D721Med (cell line): ENCODE measurements at regions not wholly inside any gene's neighbourhood (a gene's known extent, or its start where the extent isn't known, plus 50 kb on each side); places are given as distances from the start of the nearest gene placed in this dataset.
"Not testable (repeated sequence)": the region's sequence is repeated elsewhere in the genome, so short reads cannot be mapped to it uniquely, and the experiment has no call there.

Experiments used
- DNase-seq: peaks from one replicate; pipeline ENCODE4 v3.0.0; 2011; ENCODE audit warnings: low spot score; ENCODE audit not compliant: insufficient read length
- FAIRE-seq: peaks from 2 replicates; lab custom pipeline; 2011; peaks lifted over from hg19 to GRCh38; lab: Jason Lieb, UNC
- CTCF ChIP-seq: IDR thresholded peaks from 2 replicates; pipeline ENCODE4 v1.5.1; 2012; ENCODE audit warnings: mild to moderate bottlenecking, control low read depth; ENCODE audit not compliant: insufficient read depth; ENCODE audit errors: missing control alignments

- FAIRE-seq (no peak), DNase-seq (no peak)
- TF ChIP-seq CTCF: no peak
Observed at GRCh38 chr5:118290204-118290603, 698.1 kb downstream of the DTWD2 start.

GRCh38 chr5:118284230-118284629, 704.1 kb downstream of the DTWD2 start:
- not testable (repeated sequence) for FAIRE-seq, DNase-seq

- not testable (repeated sequence) for FAIRE-seq
Observed at GRCh38 chr5:118282480-118283038, 705.8 kb downstream of the DTWD2 start.

GRCh38 chr5:118279540-118280294, 708.6 kb downstream of the DTWD2 start:
- FAIRE-seq (no peak), DNase-seq (no peak)
- TF ChIP-seq CTCF: no peak

More at GRCh38 chr5:118282480-118283038, 705.8 kb downstream of the DTWD2 start:
- not testable (repeated sequence) for DNase-seq

- DNase-seq: no peak
- no peak for FAIRE-seq
- TF ChIP-seq CTCF: no peak
Observed at GRCh38 chr5:118270526-118270925, 717.8 kb downstream of the DTWD2 start.

GRCh38 chr5:118258223-118258622, 730.1 kb downstream of the DTWD2 start:
- no peak for FAIRE-seq
- no peak for TF ChIP-seq CTCF
- no peak for DNase-seq

- FAIRE-seq (no peak), DNase-seq (no peak)
- TF ChIP-seq CTCF: no peak
Observed at GRCh38 chr5:118257066-118257465, 731.3 kb downstream of the DTWD2 start.

- FAIRE-seq (no peak), DNase-seq (no peak)
- TF ChIP-seq CTCF: no peak
Observed at GRCh38 chr5:118253225-118254061, 734.9 kb downstream of the DTWD2 start.
